PFSK-1 (cell line): ENCODE measurements at regions not wholly inside any gene's neighbourhood (a gene's known extent, or its start where the extent isn't known, plus 50 kb on each side); places are given as distances from the start of the nearest gene placed in this dataset.

Source experiments
- SIN3A ChIP-seq: IDR thresholded peaks from 2 replicates; pipeline ENCODE4 v1.6.1; 2012; ENCODE audit warnings: mild to moderate bottlenecking, low read length, moderate library complexity, borderline replicate concordance; ENCODE audit not compliant: insufficient read depth
- TF ChIP-seq, protein P1 (sequence below), 2 experiments: IDR thresholded peaks; 2 replicates each; pipeline versions ENCODE4 v1.6.1 to v1.8.0; 2011 to 2012; ENCODE audit warnings: low read depth in 2 of 2, low read length in 2 of 2, control low read depth in 1 of 2, inconsistent platforms in 1 of 2, mild to moderate bottlenecking in 1 of 2, moderate library complexity in 1 of 2; ENCODE audit not compliant: insufficient read depth in 1 of 2

DNA sequence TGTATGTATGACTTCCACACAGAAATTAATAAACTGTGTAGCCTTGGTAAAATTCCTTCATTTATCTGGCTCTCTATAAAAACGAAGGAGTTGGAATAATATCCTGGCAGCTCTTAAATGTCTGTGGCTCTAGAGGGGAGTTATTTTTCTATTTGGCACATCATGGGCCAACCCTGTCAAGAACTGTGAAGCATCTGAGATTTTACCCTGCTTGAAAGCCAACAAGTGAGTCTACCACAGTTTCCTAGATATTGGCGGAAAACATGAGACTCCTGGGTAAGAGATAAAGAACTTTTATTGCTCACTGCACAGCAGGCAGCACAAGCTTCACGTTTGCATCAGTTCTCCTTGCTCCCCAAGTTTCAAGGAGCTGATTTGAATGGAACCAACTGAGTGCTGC, 346.7 kb upstream of the CYRIA start:
- TF ChIP-seq SIN3A = no peak
- TF ChIP-seq, protein P1, sequence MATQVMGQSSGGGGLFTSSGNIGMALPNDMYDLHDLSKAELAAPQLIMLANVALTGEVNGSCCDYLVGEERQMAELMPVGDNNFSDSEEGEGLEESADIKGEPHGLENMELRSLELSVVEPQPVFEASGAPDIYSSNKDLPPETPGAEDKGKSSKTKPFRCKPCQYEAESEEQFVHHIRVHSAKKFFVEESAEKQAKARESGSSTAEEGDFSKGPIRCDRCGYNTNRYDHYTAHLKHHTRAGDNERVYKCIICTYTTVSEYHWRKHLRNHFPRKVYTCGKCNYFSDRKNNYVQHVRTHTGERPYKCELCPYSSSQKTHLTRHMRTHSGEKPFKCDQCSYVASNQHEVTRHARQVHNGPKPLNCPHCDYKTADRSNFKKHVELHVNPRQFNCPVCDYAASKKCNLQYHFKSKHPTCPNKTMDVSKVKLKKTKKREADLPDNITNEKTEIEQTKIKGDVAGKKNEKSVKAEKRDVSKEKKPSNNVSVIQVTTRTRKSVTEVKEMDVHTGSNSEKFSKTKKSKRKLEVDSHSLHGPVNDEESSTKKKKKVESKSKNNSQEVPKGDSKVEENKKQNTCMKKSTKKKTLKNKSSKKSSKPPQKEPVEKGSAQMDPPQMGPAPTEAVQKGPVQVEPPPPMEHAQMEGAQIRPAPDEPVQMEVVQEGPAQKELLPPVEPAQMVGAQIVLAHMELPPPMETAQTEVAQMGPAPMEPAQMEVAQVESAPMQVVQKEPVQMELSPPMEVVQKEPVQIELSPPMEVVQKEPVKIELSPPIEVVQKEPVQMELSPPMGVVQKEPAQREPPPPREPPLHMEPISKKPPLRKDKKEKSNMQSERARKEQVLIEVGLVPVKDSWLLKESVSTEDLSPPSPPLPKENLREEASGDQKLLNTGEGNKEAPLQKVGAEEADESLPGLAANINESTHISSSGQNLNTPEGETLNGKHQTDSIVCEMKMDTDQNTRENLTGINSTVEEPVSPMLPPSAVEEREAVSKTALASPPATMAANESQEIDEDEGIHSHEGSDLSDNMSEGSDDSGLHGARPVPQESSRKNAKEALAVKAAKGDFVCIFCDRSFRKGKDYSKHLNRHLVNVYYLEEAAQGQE (IDR thresholded peaks at IDR 0.05; ENCODE audit: insufficient read depth in 1 of 2, low read depth in 2 of 2, low read length in 2 of 2) = no peak
